Epithelial cell of proximal tubule (primary cell): ENCODE measurements at regions not wholly inside any gene's neighbourhood (a gene's known extent, or its start where the extent isn't known, plus 50 kb on each side); places are given as distances from the start of the nearest gene placed in this dataset.

Experiments
- DNase-seq: peaks from one replicate; pipeline ENCODE4 v3.0.0-alpha.2; 2011; ENCODE audit warnings: low read depth
- H3K4me3 ChIP-seq: 2 replicates; pipeline ENCODE4 v1.5.1; 2011; ENCODE audit warnings: low read depth, mild to moderate bottlenecking, low read length
- CTCF ChIP-seq: conservative IDR thresholded peaks from 2 replicates; pipeline ENCODE4 v1.5.1; 2012; ENCODE audit warnings: low read depth, mild to moderate bottlenecking, low read length

GRCh38 chr2:242054406-242054805, 184.9 kb downstream of the RTP5 start:
- TF ChIP-seq CTCF, result no peak
- no peak overlapping the region for H3K4me3 ChIP-seq
- DNase-seq, result no peak

GRCh38 chr2:242054881-242055801, 185.6 kb downstream of the RTP5 start:
- no peak for DNase-seq
- no peak overlapping the region for H3K4me3 ChIP-seq
- TF ChIP-seq CTCF, result no peak

- no peak for DNase-seq
Observed at GRCh38 chr2:242056026-242056425, 186.5 kb downstream of the RTP5 start.

GRCh38 chr2:242056785-242057184, 187.3 kb downstream of the RTP5 start:
- TF ChIP-seq CTCF, result no peak
- no peak overlapping the region for H3K4me3 ChIP-seq
- no peak for DNase-seq

More at GRCh38 chr2:242056026-242056425, 186.5 kb downstream of the RTP5 start:
- no peak for TF ChIP-seq CTCF
- H3K4me3 ChIP-seq, result no peak overlapping the region

GRCh38 chr2:242057379-242058040, 188.0 kb downstream of the RTP5 start:
- no peak overlapping the region for H3K4me3 ChIP-seq
- DNase-seq, result no peak
- no peak for TF ChIP-seq CTCF

GRCh38 chr2:242058116-242058680, 188.7 kb downstream of the RTP5 start:
- TF ChIP-seq CTCF, result no peak
- H3K4me3 ChIP-seq, result no peak overlapping the region
- DNase-seq, result no peak
